SK-N-SH (cell line): ENCODE measurements at regions not wholly inside any gene's neighbourhood (a gene's known extent, or its start where the extent isn't known, plus 50 kb on each side); places are given as distances from the start of the nearest gene placed in this dataset.
"Not testable (repeated sequence)": the region's sequence is repeated elsewhere in the genome, so short reads cannot be mapped to it uniquely, and the experiment has no call there.

Experiments
- CTCF ChIA-PET: fragments of 300-600, 350-600 bp; formaldehyde crosslinking; extraction: SDS; loops from one replicate; lab custom pipeline; 2021; lab: Yijun Ruan, JAX
- POLR2A ChIA-PET: fragments of 350-600 bp; sonication (Branson Sonifier 250); formaldehyde crosslinking; extraction: SDS; loops from one replicate; lab custom pipeline; 2020; ENCODE audit warnings: antibody characterized with exemption, inconsistent platforms; lab: Yijun Ruan, JAX
- DNase-seq: peaks from one replicate; pipeline ENCODE4 v3.0.0; 2012
- H2AFZ ChIP-seq: fragments of 200-600 bp; sonication (generic); 2 replicates; pipeline ENCODE4 v1.8.1; 2016; ENCODE audit warnings: antibody characterized with exemption, mild to moderate bottlenecking, low read depth
- H3F3A ChIP-seq: fragments of 200-600 bp; sonication (generic); replicated peaks from 2 replicates; pipeline ENCODE3; 2016; ENCODE audit warnings: antibody characterized with exemption, mild to moderate bottlenecking; ENCODE audit not compliant: insufficient read depth
- H3K27ac ChIP-seq, 2 experiments: fragments of 200-500 bp in 1 of 2; fragments of 200-600 bp in 1 of 2; sonication (Bioruptor generic) in 1 of 2; sonication (generic), shearing (Covaris generic) in 1 of 2; 2 replicates each; pipeline versions ENCODE4 v1.5.1 to v1.6.1; 2014 to 2016; ENCODE audit warnings: low read depth in 2 of 2, inconsistent platforms in 1 of 2, low read length in 1 of 2, mild to moderate bottlenecking in 1 of 2, mixed read lengths in 1 of 2
- H3K27me3 ChIP-seq: fragments of 200-600 bp; sonication (generic), shearing (Covaris generic); 2 replicates; pipeline ENCODE4 v1.6.1; 2016; ENCODE audit warnings: mixed run types; ENCODE audit not compliant: insufficient read depth
- H3K36me3 ChIP-seq, 2 experiments: fragments of 200-500 bp in 1 of 2; fragments of 200-600 bp in 1 of 2; sonication (Bioruptor generic) in 1 of 2; sonication (generic) in 1 of 2; replicated peaks in 1 of 2; 2 replicates each; pipeline versions ENCODE3 to v1.5.1; 2014 to 2016; ENCODE audit warnings: low read length in 1 of 2, mild to moderate bottlenecking in 1 of 2; ENCODE audit not compliant: insufficient read depth in 2 of 2, control insufficient read depth in 1 of 2
- H3K4me1 ChIP-seq, 2 experiments: fragments of 200-500 bp in 1 of 2; fragments of 200-600 bp in 1 of 2; sonication (Bioruptor generic) in 1 of 2; sonication (generic), shearing (Covaris generic) in 1 of 2; 2 replicates each; pipeline versions ENCODE4 v1.5.1 to v1.6.1; 2014 to 2016; ENCODE audit warnings: low read depth in 1 of 2, low read length in 1 of 2, mixed run types in 1 of 2; ENCODE audit not compliant: insufficient read depth in 2 of 2, control insufficient read depth in 1 of 2
- H3K4me2 ChIP-seq: fragments of 200-600 bp; sonication (generic), shearing (Covaris generic); 2 replicates; pipeline ENCODE4 v1.6.1; 2017; ENCODE audit warnings: mixed run types
- H3K4me3 ChIP-seq, 2 experiments: fragments of 200-500 bp in 1 of 2; fragments of 200-600 bp in 1 of 2; sonication (Bioruptor generic) in 1 of 2; sonication (generic), shearing (Covaris generic) in 1 of 2; 2 replicates each; pipeline versions ENCODE4 v1.5.1 to v1.8.1; 2014 to 2016; ENCODE audit warnings: low read depth in 2 of 2, inconsistent platforms in 1 of 2, low read length in 1 of 2, mild to moderate bottlenecking in 1 of 2, mixed read lengths in 1 of 2, moderate library complexity in 1 of 2
- H3K79me2 ChIP-seq: fragments of 200-600 bp; sonication (generic); 2 replicates; pipeline ENCODE4 v1.8.1; 2017; ENCODE audit warnings: mild to moderate bottlenecking; ENCODE audit not compliant: insufficient read depth
- H3K9ac ChIP-seq: fragments of 200-600 bp; sonication (generic); 2 replicates; pipeline ENCODE4 v1.6.1; 2017; ENCODE audit warnings: mixed run types
- H3K9me2 ChIP-seq: fragments of 200-600 bp; sonication (generic); 2 replicates; pipeline ENCODE4 v1.6.1; 2017; ENCODE audit warnings: mixed run types
- H3K9me3 ChIP-seq: fragments of 200-600 bp; sonication (generic); 2 replicates; pipeline ENCODE4 v1.6.1; 2017; ENCODE audit warnings: mixed run types, mild to moderate bottlenecking, moderate library complexity
- H4K20me1 ChIP-seq: fragments of 200-600 bp; sonication (generic); 2 replicates; pipeline ENCODE4 v1.6.1; 2017; ENCODE audit warnings: mild to moderate bottlenecking, mixed run types; ENCODE audit not compliant: insufficient read depth
- CHD2 ChIP-seq: fragments of 150-350 bp; IDR thresholded peaks from 2 replicates; pipeline ENCODE4 v1.6.1; 2018; ENCODE audit warnings: low read length; ENCODE audit not compliant: partially characterized antibody
- EZH2phosphoT487 ChIP-seq: fragments of 200-600 bp; sonication (generic); IDR thresholded peaks from 2 replicates; pipeline ENCODE4 v1.6.1; 2017; ENCODE audit warnings: low read depth, mixed run types, mild to moderate bottlenecking, antibody characterized with exemption, moderate library complexity, borderline replicate concordance
- IRF3 ChIP-seq: fragments of 150-350 bp; IDR thresholded peaks from 2 replicates; pipeline ENCODE4 v1.6.1; 2016; ENCODE audit warnings: mild to moderate bottlenecking, low read depth, low read length
- MAX ChIP-seq: IDR thresholded peaks from 2 replicates; pipeline ENCODE4 v1.4.0; 2012; ENCODE audit warnings: low read depth
- RAD21 ChIP-seq: IDR thresholded peaks from 2 replicates; pipeline ENCODE4 v1.6.1; 2012; ENCODE audit warnings: mild to moderate bottlenecking, low read length
- RCOR1 ChIP-seq: fragments of 150-350 bp; IDR thresholded peaks from 2 replicates; pipeline ENCODE4 v1.6.1; 2017; ENCODE audit warnings: antibody characterized with exemption, low read length
- SIN3A ChIP-seq: IDR thresholded peaks from 2 replicates; pipeline ENCODE4 v1.6.1; 2012; ENCODE audit warnings: low read depth, mild to moderate bottlenecking, low read length, moderate library complexity, borderline replicate concordance
- SMC3 ChIP-seq: IDR thresholded peaks from 2 replicates; pipeline ENCODE4 v1.6.1; 2012; ENCODE audit warnings: low read depth, low read length, improper control_type of control experiment
- TAF1 ChIP-seq: IDR thresholded peaks from 2 replicates; pipeline ENCODE4 v1.6.1; 2012; ENCODE audit warnings: low read depth, mild to moderate bottlenecking, low read length, moderate library complexity, borderline replicate concordance
- USF2 ChIP-seq: fragments of 150-350 bp; IDR thresholded peaks from 2 replicates; pipeline ENCODE4 v1.6.1; 2017; ENCODE audit warnings: antibody characterized with exemption, low read length, low read depth, borderline replicate concordance
- WGBS: methylation state at CpG from one replicate; pipeline ENCODE4 v1.1.6; 2017; ENCODE audit warnings: low lambda C conversion rate; 5-methylcytosine and 5-hydroxymethylcytosine counted together
- TF ChIP-seq, protein P1 (sequence below): IDR thresholded peaks from 2 replicates; pipeline ENCODE4 v1.4.0; 2012; ENCODE audit warnings: low read depth, borderline replicate concordance
- TF ChIP-seq, protein P2 (sequence below): IDR thresholded peaks from 2 replicates; pipeline ENCODE4 v1.4.0; 2012; ENCODE audit warnings: low read depth, borderline replicate concordance

GRCh38 chr2:144621266-144621665, 101.3 kb upstream of the ZEB2 start (continued):
- TF ChIP-seq CHD2 (no peak), USF2 (no peak), SIN3A (no peak), RAD21 (no peak), EZH2phosphoT487 (no peak), SMC3 (no peak), MAX (no peak)
- TF ChIP-seq, protein P1, sequence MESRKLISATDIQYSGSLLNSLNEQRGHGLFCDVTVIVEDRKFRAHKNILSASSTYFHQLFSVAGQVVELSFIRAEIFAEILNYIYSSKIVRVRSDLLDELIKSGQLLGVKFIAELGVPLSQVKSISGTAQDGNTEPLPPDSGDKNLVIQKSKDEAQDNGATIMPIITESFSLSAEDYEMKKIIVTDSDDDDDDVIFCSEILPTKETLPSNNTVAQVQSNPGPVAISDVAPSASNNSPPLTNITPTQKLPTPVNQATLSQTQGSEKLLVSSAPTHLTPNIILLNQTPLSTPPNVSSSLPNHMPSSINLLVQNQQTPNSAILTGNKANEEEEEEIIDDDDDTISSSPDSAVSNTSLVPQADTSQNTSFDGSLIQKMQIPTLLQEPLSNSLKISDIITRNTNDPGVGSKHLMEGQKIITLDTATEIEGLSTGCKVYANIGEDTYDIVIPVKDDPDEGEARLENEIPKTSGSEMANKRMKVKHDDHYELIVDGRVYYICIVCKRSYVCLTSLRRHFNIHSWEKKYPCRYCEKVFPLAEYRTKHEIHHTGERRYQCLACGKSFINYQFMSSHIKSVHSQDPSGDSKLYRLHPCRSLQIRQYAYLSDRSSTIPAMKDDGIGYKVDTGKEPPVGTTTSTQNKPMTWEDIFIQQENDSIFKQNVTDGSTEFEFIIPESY, result no peak
- TF ChIP-seq, all 33 proteins: peak for 0

DNA sequence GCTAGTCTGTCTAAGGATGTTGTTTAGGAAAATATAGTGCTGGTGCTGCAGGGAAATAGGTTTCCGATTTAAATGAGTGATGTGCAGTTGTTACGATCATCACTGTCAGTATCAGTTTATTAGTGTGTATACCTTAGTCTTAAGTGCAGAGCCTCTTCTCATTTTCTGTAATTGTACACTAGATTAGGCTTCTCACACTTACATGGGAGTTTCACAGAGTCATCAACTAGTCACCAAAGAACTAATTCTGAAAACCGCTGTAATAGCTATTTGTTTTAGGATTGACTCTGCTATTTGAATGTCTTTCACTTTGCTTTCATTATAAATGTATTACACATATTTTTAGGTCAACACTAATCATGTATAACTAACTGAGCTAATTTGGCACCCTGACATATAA, 99.8 kb upstream of the ZEB2 start:
- Histone ChIP-seq H3K9me2 (no peaks in the 10 kb centered on the region), H3K4me1 (no peaks in the 10 kb centered on the region), H4K20me1 (no peaks in the 10 kb centered on the region), H3K27ac (no peak overlapping the region), H3K9ac (no peak overlapping the region), H2AFZ (no peak overlapping the region)
- POLR2A ChIA-PET, result no interaction called here
- TF ChIP-seq RCOR1 (no peak), TAF1 (no peak), IRF3 (no peak)
- TF ChIP-seq, protein P2, sequence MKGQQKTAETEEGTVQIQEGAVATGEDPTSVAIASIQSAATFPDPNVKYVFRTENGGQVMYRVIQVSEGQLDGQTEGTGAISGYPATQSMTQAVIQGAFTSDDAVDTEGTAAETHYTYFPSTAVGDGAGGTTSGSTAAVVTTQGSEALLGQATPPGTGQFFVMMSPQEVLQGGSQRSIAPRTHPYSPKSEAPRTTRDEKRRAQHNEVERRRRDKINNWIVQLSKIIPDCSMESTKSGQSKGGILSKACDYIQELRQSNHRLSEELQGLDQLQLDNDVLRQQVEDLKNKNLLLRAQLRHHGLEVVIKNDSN, result no peak
- TF ChIP-seq, all 33 proteins: peak for 0
- Histone ChIP-seq H3K79me2 (no peaks in the 10 kb centered on the region), H3K4me3 (no peak overlapping the region), H3F3A (no peaks in the 10 kb centered on the region), H3K9me3 (no peaks in the 10 kb centered on the region), H3K4me2 (no peak overlapping the region), H3K27me3 (no peaks in the 10 kb centered on the region), H3K36me3 (no peaks in the 10 kb centered on the region)
- CTCF ChIA-PET, result interaction anchor here (0.5 to 1.3 kb wide), 2 partner anchors 12 to 700 kb away, joined by 3 to 4 read pairs; no protein-coding TSS in a partner anchor
- DNase-seq, result no peak
- 59% methylated on average over 3 of the region's 3 CpGs for WGBS

DNA sequence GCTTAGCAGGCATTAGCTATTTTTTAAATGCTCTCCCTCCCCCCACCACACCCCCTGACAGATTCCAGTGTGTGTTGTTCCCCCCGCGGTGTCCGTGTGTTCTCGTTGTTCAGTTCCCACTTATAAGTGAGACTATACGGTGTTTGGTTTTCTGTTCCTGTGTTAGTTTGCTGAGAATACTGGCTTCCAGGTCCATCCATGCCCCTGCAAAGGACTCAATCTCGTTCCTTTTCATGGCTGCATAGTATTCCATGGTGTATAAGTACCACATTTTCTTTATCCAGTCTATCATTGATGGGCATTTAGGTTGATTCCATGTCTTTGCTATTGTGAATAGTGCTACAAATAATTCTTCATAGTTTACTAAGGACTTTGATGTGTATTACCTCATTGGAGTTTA, 97.3 kb upstream of the ZEB2 start:
- CTCF ChIA-PET, result interaction anchor here (1.5 kb wide), 1 partner anchor 59 kb away, joined by 3 read pairs; no protein-coding TSS in a partner anchor

More for the DNA sequence above, 97.3 kb upstream of the ZEB2 start:
- H4K20me1 ChIP-seq, H3K9me3 ChIP-seq, H3F3A ChIP-seq, POLR2A ChIA-PET, DNase-seq, H3K27me3 ChIP-seq, H3K4me1 ChIP-seq, H3K4me2 ChIP-seq, H3K9ac ChIP-seq, H3K9me2 ChIP-seq, H3K27ac ChIP-seq, H3K36me3 ChIP-seq, H3K79me2 ChIP-seq, H2AFZ ChIP-seq, H3K4me3 ChIP-seq: not testable (repeated sequence)
- WGBS, result 80% methylated on average over 6 of the region's 6 CpGs
